Esophagus muscularis mucosa (tissue), 4 donors: ENCODE measurements at regions not wholly inside any gene's neighbourhood (a gene's known extent, or its start where the extent isn't known, plus 50 kb on each side); places are given as distances from the start of the nearest gene placed in this dataset.
"Not testable (repeated sequence)": the region's sequence is repeated elsewhere in the genome, so short reads cannot be mapped to it uniquely, and the experiment has no call there.

Experiments used
- DNase-seq: peaks from one replicate; pipeline ENCODE4 v3.0.0-alpha.2; 2017; ENCODE audit errors: extremely low spot score
- H3K27ac ChIP-seq, 4 donors: fragments of 200-600 bp; sonication (generic); replicated peaks in 1 of 4; 1 replicate in 3 of 4; 2 replicates in 1 of 4; pipeline ENCODE4 v1.5.1; 2016 to 2019; ENCODE audit warnings: mild to moderate bottlenecking in 1 of 4
- H3K27me3 ChIP-seq, 4 donors: fragments of 200-600 bp; sonication (generic); one replicate each; pipeline versions ENCODE4 v1.5.1 to v1.6.0; 2016 to 2019
- H3K36me3 ChIP-seq, 4 donors: fragments of 200-600 bp; sonication (generic); one replicate each; pipeline ENCODE4 v1.5.1; 2016 to 2019
- H3K4me1 ChIP-seq, 4 donors: fragments of 200-600 bp; sonication (generic); one replicate each; pipeline ENCODE4 v1.5.1; 2016 to 2019
- H3K4me3 ChIP-seq, 4 donors: fragments of 200-600 bp; sonication (generic); 1 replicate in 2 of 4; 2 replicates in 2 of 4; pipeline ENCODE4 v1.5.1; 2016 to 2019; ENCODE audit warnings: mild to moderate bottlenecking in 4 of 4, moderate library complexity in 1 of 4
- H3K9me3 ChIP-seq, 4 donors: fragments of 200-600 bp; sonication (generic); 1 replicate in 3 of 4; 2 replicates in 1 of 4; pipeline ENCODE4 v1.5.1; 2016 to 2019
- EP300 ChIP-seq: sonication (generic); formaldehyde crosslinking; IDR thresholded peaks from one replicate; pipeline ENCODE4 v1.6.1; 2017; ENCODE audit warnings: antibody characterized with exemption
- POLR2A ChIP-seq: fragments of 450-650 bp; IDR thresholded peaks from one replicate; pipeline ENCODE4 v1.6.1; 2017; ENCODE audit warnings: antibody characterized with exemption, moderate library complexity, mild to moderate bottlenecking, low read depth
- POLR2AphosphoS5 ChIP-seq, 2 donors: sonication (generic); formaldehyde crosslinking; IDR thresholded peaks; one replicate each; pipeline ENCODE4 v1.6.1; 2017; ENCODE audit warnings: antibody characterized with exemption in 2 of 2
- WGBS: methylation state at CpG from one replicate; pipeline ENCODE4 v1.1.5; 2018; 5-methylcytosine and 5-hydroxymethylcytosine counted together
- intact Hi-C: fragments of 100-400 bp; cut with DNase I; formaldehyde crosslinking; loops from one replicate; pipeline ENCODE4 v1.15.1; 2023
- TF ChIP-seq, protein P1 (sequence below), 3 experiments: fragments of 200-600 bp in 2 of 3; fragments of 450-650 bp in 1 of 3; sonication (generic) in 2 of 3; IDR thresholded peaks; one replicate each; pipeline ENCODE4 v1.5.1; 2017 to 2019; ENCODE audit warnings: antibody characterized with exemption in 3 of 3, mild to moderate bottlenecking in 2 of 3, moderate library complexity in 1 of 3

GRCh38 chr10:23535381-23535780 lies 96.5 kb downstream of the OTUD1 start:
- WGBS: 57% methylated on average over 1 of the region's 1 CpG
- no peaks in the 10 kb centered on the region for H3K36me3 ChIP-seq

GRCh38 chr10:23538968-23539367 lies 100.1 kb downstream of the OTUD1 start:
- DNase-seq: peak; percentile 53
- H3K9me3 ChIP-seq: no peaks in the 10 kb centered on the region
- WGBS: 87% methylated on average over 3 of the region's 3 CpGs
- TF ChIP-seq EP300 (no peak), POLR2AphosphoS5 (IDR thresholded peaks at IDR 0.05) (no peak), POLR2A (no peak)
- TF ChIP-seq, protein P1, sequence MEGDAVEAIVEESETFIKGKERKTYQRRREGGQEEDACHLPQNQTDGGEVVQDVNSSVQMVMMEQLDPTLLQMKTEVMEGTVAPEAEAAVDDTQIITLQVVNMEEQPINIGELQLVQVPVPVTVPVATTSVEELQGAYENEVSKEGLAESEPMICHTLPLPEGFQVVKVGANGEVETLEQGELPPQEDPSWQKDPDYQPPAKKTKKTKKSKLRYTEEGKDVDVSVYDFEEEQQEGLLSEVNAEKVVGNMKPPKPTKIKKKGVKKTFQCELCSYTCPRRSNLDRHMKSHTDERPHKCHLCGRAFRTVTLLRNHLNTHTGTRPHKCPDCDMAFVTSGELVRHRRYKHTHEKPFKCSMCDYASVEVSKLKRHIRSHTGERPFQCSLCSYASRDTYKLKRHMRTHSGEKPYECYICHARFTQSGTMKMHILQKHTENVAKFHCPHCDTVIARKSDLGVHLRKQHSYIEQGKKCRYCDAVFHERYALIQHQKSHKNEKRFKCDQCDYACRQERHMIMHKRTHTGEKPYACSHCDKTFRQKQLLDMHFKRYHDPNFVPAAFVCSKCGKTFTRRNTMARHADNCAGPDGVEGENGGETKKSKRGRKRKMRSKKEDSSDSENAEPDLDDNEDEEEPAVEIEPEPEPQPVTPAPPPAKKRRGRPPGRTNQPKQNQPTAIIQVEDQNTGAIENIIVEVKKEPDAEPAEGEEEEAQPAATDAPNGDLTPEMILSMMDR (IDR thresholded peaks at IDR 0.05): no peak
- H3K4me3 ChIP-seq: no peak overlapping the region
- H3K36me3 ChIP-seq: no peaks in the 10 kb centered on the region
- peaks cover 0 to 15% (median 7%) of the 10 kb centered on the region in 4 donors for H3K4me1 ChIP-seq
- H3K27me3 ChIP-seq: no peaks in the 10 kb centered on the region
- H3K27ac ChIP-seq: no peak overlapping the region
- intact Hi-C loops: no loop called here

More at GRCh38 chr10:23535381-23535780, 96.5 kb downstream of the OTUD1 start:
- Histone ChIP-seq H3K4me1 (peaks cover 0 to 10% (median 3%) of the 10 kb centered on the region in 4 donors), H3K27ac (no peak overlapping the region), H3K9me3 (no peaks in the 10 kb centered on the region), H3K27me3 (no peaks in the 10 kb centered on the region), H3K4me3 (no peak overlapping the region)
- intact Hi-C loops: no loop called here
- DNase-seq: no peak
- TF ChIP-seq POLR2A: no peak
- TF ChIP-seq EP300: no peak
- TF ChIP-seq, protein P1 (IDR thresholded peaks at IDR 0.05): no peak
- TF ChIP-seq POLR2AphosphoS5 (IDR thresholded peaks at IDR 0.05): no peak

DNA sequence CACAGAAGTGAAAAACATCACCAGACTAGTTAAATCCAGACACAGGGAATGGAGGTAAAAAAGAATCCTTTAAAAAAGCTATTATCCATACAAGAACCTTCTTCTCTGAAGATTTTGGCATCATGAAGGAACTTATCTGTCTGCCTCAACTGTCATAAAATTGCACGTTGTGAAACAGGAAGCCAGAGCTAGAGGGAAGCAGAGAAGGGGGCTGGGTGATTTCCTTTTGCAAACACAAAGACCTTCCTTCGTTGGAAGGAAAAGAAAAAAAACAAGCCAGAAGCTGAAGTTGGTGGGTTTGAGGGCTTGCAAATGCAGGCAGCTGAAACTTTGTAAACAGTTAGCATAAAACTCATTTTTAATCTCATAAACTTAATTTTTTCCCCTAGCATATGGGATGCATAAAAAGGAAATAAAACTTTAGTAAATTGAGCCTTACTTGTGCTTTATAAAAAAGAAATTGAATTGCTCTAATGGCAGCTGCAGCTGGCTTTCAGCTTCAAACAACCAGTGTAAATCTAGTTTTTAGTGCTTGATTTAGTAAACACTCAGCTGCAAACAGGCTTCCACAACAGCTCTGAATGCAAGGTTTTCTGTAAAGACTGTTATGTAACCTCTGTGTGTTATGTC lies 101.6 kb downstream of the OTUD1 start:
- intact Hi-C loops: no loop called here
- 4% methylated on average over 2 of the region's 2 CpGs for WGBS
- no peak for TF ChIP-seq EP300
- TF ChIP-seq, protein P1 (IDR thresholded peaks at IDR 0.05): no peak
- TF ChIP-seq POLR2A: no peak
- TF ChIP-seq POLR2AphosphoS5 (IDR thresholded peaks at IDR 0.05): no peak

GRCh38 chr10:23543691-23544380 lies 105.0 kb downstream of the OTUD1 start:
- Histone ChIP-seq H3K36me3 (no peaks in the 10 kb centered on the region), H3K27me3 (no peaks in the 10 kb centered on the region), H3K4me3 (no peak overlapping the region), H3K4me1 (peaks cover 0 to 15% (median 7%) of the 10 kb centered on the region in 4 donors), H3K9me3 (no peaks in the 10 kb centered on the region), H3K27ac (no peak overlapping the region)
- intact Hi-C loops: no loop called here
- 75% methylated on average over 9 of the region's 9 CpGs for WGBS
- TF ChIP-seq EP300 (no peak), POLR2AphosphoS5 (IDR thresholded peaks at IDR 0.05) (no peak), POLR2A (no peak)
- TF ChIP-seq, protein P1 (IDR thresholded peaks at IDR 0.05): no peak
- peak; percentile 24 for DNase-seq

More for the DNA sequence above, 101.6 kb downstream of the OTUD1 start:
- Histone ChIP-seq H3K4me3 (no peak overlapping the region), H3K9me3 (no peaks in the 10 kb centered on the region), H3K4me1 (peaks cover 0 to 15% (median 7%) of the 10 kb centered on the region in 4 donors), H3K36me3 (no peaks in the 10 kb centered on the region), H3K27me3 (no peaks in the 10 kb centered on the region), H3K27ac (no peak overlapping the region)
- peak; percentile 21 for DNase-seq

- H3K4me3 ChIP-seq, H3K4me1 ChIP-seq, H3K27ac ChIP-seq, intact Hi-C loops, H3K36me3 ChIP-seq, H3K27me3 ChIP-seq, H3K9me3 ChIP-seq: not testable (repeated sequence)
- peak; percentile 75 for DNase-seq
- 89% methylated on average over 2 of the region's 2 CpGs for WGBS
These were observed 107.0 kb downstream of the OTUD1 start for GRCh38 chr10:23545866-23546265.
